HG03520 (cell line): ENCODE measurements at regions not wholly inside any gene's neighbourhood (a gene's known extent, or its start where the extent isn't known, plus 50 kb on each side); places are given as distances from the start of the nearest gene placed in this dataset.
"Not testable (repeated sequence)": the region's sequence is repeated elsewhere in the genome, so short reads cannot be mapped to it uniquely, and the experiment has no call there.

Source experiments
- ATAC-seq: cut with Tn5 transposase; IDR thresholded peaks from one replicate; pipeline ENCODE4 v1.9.1; 2021; ENCODE audit warnings: mild to moderate bottlenecking, moderate library complexity; ENCODE audit not compliant: unreplicated experiment

- ATAC-seq, result not testable (repeated sequence)
Observed at GRCh38 chr9:22508354-22508753, 61.7 kb downstream of the DMRTA1 start.

GRCh38 chr9:22508790-22509189, 62.2 kb downstream of the DMRTA1 start:
- ATAC-seq, result no peak

GRCh38 chr9:22512495-22512894, 65.9 kb downstream of the DMRTA1 start:
- peak; percentile 56 for ATAC-seq

GRCh38 chr9:22514871-22515270, 68.2 kb downstream of the DMRTA1 start:
- ATAC-seq, result no peak

GRCh38 chr9:22522206-22522740, 75.6 kb downstream of the DMRTA1 start:
- no peak for ATAC-seq

- no peak for ATAC-seq
Observed at GRCh38 chr9:22528485-22528884, 81.9 kb downstream of the DMRTA1 start.

GRCh38 chr9:22529426-22530199, 83.0 kb downstream of the DMRTA1 start:
- no peak for ATAC-seq

GRCh38 chr9:22535780-22536179, 89.2 kb downstream of the DMRTA1 start:
- no peak for ATAC-seq

- ATAC-seq, result no peak
Observed at GRCh38 chr9:22537721-22538120, 91.1 kb downstream of the DMRTA1 start.

- ATAC-seq, result no peak
Observed at GRCh38 chr9:22548625-22549024, 102.0 kb downstream of the DMRTA1 start.

- no peak for ATAC-seq
Observed at GRCh38 chr9:22574740-22575139, 128.1 kb downstream of the DMRTA1 start.

- ATAC-seq, result no peak
Observed at GRCh38 chr9:22580788-22581187, 134.2 kb downstream of the DMRTA1 start.

- no peak for ATAC-seq
Observed at GRCh38 chr9:22582221-22582620, 135.6 kb downstream of the DMRTA1 start.

GRCh38 chr9:22588918-22589317, 142.3 kb downstream of the DMRTA1 start:
- no peak for ATAC-seq

GRCh38 chr9:22590336-22591033, 143.9 kb downstream of the DMRTA1 start:
- ATAC-seq, result no peak

GRCh38 chr9:22595805-22596204, 149.2 kb downstream of the DMRTA1 start:
- ATAC-seq, result no peak

- no peak for ATAC-seq
Observed at GRCh38 chr9:22617156-22617555, 170.5 kb downstream of the DMRTA1 start.

- ATAC-seq, result no peak
Observed at GRCh38 chr9:22622815-22623214, 176.2 kb downstream of the DMRTA1 start.

GRCh38 chr9:22623236-22623635, 176.6 kb downstream of the DMRTA1 start:
- no peak for ATAC-seq

GRCh38 chr9:22625540-22625939, 178.9 kb downstream of the DMRTA1 start:
- ATAC-seq, result no peak

GRCh38 chr9:22643541-22643940, 196.9 kb downstream of the DMRTA1 start:
- no peak for ATAC-seq

GRCh38 chr9:22645893-22646292, 199.3 kb downstream of the DMRTA1 start:
- no peak for ATAC-seq
